ENCODE measurements at regions not wholly inside any gene's neighbourhood (a gene's known extent, or its start where the extent isn't known, plus 50 kb on each side); places are given as distances from the start of the nearest gene placed in this dataset.
A peak's percentile ranks its signal among the peaks of the same experiment; 100 is the strongest.

GRCh38 chr2:64196963-64197362 is 52.7 kb upstream of the PELI1 start:
- no peaks in the 10 kb centered on the region for H3K27me3 Mint-ChIP-seq
- DNase-seq (ENCODE audit: extremely low spot score, unreplicated experiment) = no peak
- no peak for TF ChIP-seq CTCF (conservative IDR thresholded peaks at IDR 0.05)
- peaks cover 4% of the 10 kb centered on the region for H3K36me3 Mint-ChIP-seq
- peaks cover 5% of the 10 kb centered on the region for H3K9me3 Mint-ChIP-seq
- no peak overlapping the region for H3K4me3 Mint-ChIP-seq
- peaks cover 21% of the 10 kb centered on the region for H3K4me1 Mint-ChIP-seq (ENCODE audit: unreplicated experiment)
- H3K27ac Mint-ChIP-seq = no peak overlapping the region

GRCh38 chr2:64201151-64201550 is 56.9 kb upstream of the PELI1 start:
- Mint-ChIP-seq H3K27me3 (no peaks in the 10 kb centered on the region), H3K27ac (peak overlapping the region; percentile 99), H3K4me3 (no peak overlapping the region), H3K9me3 (peaks cover 5% of the 10 kb centered on the region), H3K36me3 (peaks cover 4% of the 10 kb centered on the region), H3K4me1 (ENCODE audit: unreplicated experiment) (peaks cover 45% of the 10 kb centered on the region)
- no peak for TF ChIP-seq CTCF (conservative IDR thresholded peaks at IDR 0.05)
- no peak for DNase-seq (ENCODE audit: extremely low spot score, unreplicated experiment)

- Mint-ChIP-seq H3K27ac (peak overlapping the region; percentile 99), H3K4me1 (ENCODE audit: unreplicated experiment) (peaks cover 38% of the 10 kb centered on the region), H3K36me3 (peaks cover 4% of the 10 kb centered on the region), H3K4me3 (peak overlapping the region; percentile 39), H3K9me3 (peaks cover 5% of the 10 kb centered on the region), H3K27me3 (no peaks in the 10 kb centered on the region)
- no peak for TF ChIP-seq CTCF (conservative IDR thresholded peaks at IDR 0.05)
- DNase-seq (ENCODE audit: extremely low spot score, unreplicated experiment) = no peak
Measured at GRCh38 chr2:64202206-64202845, 58.1 kb upstream of the PELI1 start.

- H3K9me3 Mint-ChIP-seq = peaks cover 5% of the 10 kb centered on the region
- peaks cover 4% of the 10 kb centered on the region for H3K36me3 Mint-ChIP-seq
- peak overlapping the region; percentile 79 for H3K4me3 Mint-ChIP-seq
- peaks cover 38% of the 10 kb centered on the region for H3K4me1 Mint-ChIP-seq (ENCODE audit: unreplicated experiment)
- peak overlapping the region; percentile 99 for H3K27ac Mint-ChIP-seq
- DNase-seq (ENCODE audit: extremely low spot score, unreplicated experiment) = no peak
- TF ChIP-seq CTCF (conservative IDR thresholded peaks at IDR 0.05) = no peak
- no peaks in the 10 kb centered on the region for H3K27me3 Mint-ChIP-seq
Measured at GRCh38 chr2:64203131-64203857, 59.1 kb upstream of the PELI1 start.

- Mint-ChIP-seq H3K27me3 (no peaks in the 10 kb centered on the region), H3K9me3 (peaks cover 5% of the 10 kb centered on the region), H3K4me3 (peak overlapping the region; percentile 79), H3K4me1 (ENCODE audit: unreplicated experiment) (peaks cover 38% of the 10 kb centered on the region), H3K36me3 (peaks cover 4% of the 10 kb centered on the region), H3K27ac (peak overlapping the region; percentile 99)
- DNase-seq (ENCODE audit: extremely low spot score, unreplicated experiment) = no peak
- TF ChIP-seq CTCF (conservative IDR thresholded peaks at IDR 0.05) = no peak
Measured at GRCh38 chr2:64203858-64204632, 59.8 kb upstream of the PELI1 start.

Measured in type B pancreatic cell (in vitro differentiated cells).